Stimulated activated CD4-positive, alpha-beta T cell treated with anti-CD3 and anti-CD28 coated beads, Interleukin-15, amount 100 ng/mL, for 48 hours (primary cell): ENCODE measurements at regions not wholly inside any gene's neighbourhood (a gene's known extent, or its start where the extent isn't known, plus 50 kb on each side); places are given as distances from the start of the nearest gene placed in this dataset.
"Not testable (repeated sequence)": the region's sequence is repeated elsewhere in the genome, so short reads cannot be mapped to it uniquely, and the experiment has no call there.

Experiments
- DNase-seq, 2 donors: peaks; one replicate each; pipeline ENCODE4 v3.0.0-alpha.2; 2020; ENCODE audit warnings: low read depth in 2 of 2

DNA sequence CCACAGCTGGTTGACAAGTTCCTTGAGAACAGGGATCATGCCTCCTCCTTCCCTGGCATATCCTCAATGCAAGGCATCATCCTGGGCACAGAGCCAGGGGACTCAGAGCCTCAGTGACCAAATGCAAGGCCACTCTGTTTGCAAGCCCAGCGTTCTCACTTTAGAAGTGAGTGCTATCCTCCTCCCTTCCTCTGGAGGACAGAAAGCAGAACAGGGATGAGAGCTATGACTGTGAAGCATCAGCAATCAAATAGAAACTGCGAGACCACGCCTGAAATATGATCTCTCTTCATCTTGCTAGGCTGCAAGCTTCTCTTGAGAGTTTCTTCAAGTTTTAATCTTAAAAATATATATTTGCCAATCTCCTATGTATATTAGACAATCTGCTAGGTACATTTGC lies 119.8 kb downstream of the LRATD1 start:
- DNase-seq: no peak

DNA sequence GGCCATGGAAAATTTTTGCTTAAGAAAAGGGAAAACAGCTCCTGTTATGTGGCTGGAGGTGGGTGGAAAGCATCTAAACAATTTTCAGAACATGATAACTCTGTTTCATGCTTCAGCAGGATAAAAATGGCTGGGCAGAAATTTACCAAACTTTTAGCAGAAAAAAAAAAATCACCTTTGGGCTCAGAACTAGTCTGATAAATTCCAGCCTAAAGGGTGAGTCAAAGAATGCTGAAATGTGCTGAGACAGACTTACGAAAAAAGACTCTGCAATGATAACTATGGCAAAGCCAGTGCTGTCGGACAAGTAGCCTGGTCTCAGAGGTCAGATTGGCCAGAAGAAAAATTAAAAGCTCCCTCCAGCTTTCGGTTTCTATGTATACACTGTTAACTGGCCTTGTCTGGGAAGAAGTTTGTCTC lies 123.6 kb downstream of the LRATD1 start:
- no peak for DNase-seq

DNA sequence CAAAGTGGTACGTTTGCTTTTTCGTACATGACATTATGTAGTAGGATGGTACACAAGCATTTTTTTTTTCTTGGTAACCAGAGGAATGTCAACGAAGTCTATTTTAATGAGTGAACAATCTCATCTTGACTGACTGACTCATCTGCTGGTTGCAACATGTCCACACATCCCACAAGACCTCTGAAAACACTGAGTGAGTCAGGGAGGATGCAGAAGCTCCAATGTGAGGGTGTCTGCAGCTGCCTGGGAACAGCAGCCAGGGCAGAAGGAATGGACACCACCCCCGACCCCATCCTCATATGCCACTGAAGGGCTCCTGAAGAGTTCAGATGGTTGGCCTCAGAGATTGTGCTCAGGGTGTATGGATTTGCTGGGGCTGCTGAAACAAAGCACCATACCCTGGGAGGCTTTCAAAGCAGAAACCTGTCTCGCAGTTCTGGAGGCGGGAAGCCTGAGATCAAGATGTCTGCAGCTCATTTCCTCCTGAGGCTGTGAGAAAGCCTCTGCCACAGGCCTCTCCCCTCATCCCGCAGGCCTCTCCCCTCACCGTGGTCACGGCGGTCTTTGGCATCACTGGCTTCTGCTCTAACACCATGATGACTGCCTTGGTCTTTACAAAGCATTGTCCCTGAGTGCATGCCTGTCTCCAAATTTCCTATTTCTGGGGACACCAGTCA lies 124.6 kb downstream of the LRATD1 start:
- no peak for DNase-seq

DNA sequence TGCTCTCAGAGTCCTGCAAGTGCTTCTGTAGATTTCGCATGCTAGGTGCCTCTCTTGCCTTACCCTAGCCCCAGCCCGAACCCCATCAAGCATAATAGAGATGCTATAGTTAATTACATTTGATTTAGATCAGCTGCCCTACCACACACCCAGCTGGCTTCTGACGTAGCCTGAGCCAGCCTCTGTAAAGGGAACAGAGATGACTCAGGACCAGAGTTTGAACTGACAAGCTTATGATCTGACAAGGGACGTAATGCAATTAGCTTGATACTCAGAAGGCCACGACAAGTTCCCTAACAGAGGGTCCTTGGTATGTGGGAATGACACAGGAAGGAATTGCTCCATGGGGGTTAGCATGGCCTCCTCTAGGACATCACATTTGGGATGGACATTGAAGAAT lies 126.6 kb downstream of the LRATD1 start:
- DNase-seq: no peak

DNA sequence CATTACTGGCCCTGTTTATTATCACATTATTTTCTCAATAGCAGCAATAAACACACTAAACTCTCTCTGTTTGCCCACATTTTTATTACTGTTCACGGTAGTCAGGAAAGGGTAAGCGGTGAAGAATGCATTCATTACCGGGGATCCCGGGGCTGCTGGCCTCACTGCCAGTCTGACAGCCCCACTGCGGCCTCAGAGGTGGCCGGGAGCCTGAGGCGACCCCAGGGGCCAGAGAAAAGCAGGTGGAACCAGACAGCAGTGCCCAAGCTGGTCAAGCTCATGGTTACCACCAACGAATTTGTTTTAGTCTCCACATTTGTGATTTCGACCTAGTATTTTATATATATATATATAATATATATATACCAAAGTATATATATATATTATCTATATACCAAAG lies 127.7 kb downstream of the LRATD1 start:
- no peak for DNase-seq

DNA sequence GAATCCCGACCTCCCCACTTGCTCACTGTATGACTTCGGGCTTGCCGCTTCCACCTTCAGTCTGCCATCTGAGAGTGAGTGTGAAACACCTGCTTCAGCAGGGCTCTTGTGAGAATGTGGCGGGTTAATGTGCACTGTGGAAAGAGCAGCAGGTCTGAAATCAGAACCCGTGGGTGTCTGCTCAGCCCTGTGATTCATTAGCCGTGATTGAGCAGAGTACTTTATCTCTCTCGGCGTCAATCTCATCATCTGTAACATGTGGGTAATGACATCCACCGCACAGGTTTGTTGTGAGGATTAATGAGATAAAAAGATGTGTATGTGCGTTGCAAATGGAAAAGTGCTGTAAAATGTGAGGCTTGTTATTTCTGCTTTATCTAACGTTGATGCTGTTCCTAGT lies 128.6 kb downstream of the LRATD1 start:
- no peak for DNase-seq

DNA sequence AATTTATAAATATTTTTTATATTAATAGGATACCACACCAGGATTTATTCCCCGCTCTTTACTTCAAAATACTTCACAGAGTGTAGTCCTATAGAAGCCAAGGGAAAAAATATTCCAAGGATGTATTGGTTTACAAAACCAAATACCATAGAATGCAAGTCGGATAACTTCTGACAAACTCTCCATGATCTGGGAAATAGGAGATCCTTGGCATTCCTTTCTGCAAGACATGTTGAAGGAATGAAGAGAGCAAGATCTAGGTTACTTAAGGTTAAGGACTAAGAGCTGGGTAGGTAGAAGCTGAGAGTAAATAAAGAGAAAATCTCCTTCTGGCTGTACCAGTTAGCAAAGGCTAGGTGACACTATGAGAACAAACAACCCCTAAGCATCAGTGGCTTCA lies 141.2 kb downstream of the LRATD1 start:
- no peak for DNase-seq

DNA sequence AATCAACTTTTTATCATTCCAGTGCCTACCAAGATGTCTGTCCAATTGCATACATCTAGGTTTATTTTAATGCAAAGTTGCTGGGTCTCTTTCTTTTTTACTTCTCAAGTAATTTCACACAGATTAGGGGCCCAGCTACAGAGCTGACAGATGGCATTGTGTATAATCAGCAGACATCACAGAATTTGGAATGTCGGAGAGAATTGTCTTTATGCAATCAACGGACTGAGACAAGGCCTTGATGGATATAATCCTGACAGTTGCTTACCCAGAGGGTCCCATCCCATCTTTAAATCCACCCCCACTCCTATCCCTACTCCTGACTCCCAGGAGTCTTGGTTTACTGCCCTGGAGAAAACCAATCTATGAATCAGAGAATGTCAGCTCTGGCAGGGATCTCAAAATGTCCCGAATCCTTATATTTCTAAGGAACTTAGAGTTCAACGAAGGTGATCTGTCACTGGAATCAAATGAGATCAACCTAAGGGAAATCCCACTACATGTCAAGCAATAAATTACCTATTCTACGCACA lies 142.0 kb downstream of the LRATD1 start:
- no peak for DNase-seq

DNA sequence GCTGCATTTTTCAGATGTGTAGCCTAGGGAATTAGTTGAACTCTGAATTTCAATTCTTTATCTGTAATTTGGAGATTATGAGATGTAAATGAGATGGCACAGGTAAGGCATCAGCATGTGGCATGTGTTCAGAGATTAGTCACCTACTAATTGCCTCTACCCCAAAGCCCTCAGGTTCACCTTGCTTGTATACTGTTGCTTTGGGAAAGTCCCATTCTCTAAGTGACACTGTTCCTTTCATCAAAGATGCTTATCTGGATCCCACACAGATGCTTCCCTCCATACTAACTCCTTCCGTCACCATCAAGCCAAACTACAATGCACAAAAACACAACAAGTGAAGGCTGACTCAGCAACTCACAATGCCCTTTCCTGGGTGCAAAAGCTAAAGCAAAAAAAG lies 143.7 kb downstream of the LRATD1 start:
- no peak for DNase-seq

DNA sequence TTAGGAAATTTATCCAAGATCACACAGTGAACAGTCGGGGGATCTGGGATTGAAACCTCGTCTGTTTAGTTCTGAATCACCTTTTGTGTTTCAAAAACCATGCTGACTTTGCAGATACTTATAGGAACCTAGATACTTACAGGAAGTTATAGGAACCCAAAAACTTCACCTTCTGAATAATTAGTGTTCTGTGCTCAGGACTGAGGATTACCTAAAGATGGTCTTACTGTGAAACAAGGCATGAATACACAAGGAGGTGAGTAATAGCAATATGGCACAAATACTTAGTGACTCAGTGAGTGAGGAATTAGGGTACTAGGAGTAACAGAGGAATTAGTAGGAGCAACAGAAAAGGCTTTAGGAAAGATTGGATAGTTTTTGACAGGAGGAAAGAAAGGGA lies 145.5 kb downstream of the LRATD1 start:
- DNase-seq: no peak

DNA sequence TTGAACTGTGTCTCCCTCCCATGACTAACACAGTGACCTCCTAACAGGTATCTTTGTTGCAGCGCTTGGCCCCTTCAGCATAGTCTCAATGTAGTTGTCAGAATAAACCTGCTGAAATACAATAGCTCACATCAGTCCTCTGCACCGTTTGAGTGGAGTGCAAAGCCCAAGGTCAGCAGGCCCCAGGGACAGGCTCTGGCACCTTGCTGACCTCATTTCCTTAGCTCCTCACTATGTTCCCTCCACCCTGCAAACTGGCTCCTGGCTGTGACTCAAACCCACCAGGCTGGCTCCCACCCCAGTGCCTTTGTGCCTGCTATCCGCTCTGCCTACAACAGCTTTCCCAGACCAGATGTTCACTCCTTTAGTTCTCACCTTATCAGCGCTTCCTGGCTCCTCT lies 146.7 kb downstream of the LRATD1 start:
- DNase-seq: no peak

DNA sequence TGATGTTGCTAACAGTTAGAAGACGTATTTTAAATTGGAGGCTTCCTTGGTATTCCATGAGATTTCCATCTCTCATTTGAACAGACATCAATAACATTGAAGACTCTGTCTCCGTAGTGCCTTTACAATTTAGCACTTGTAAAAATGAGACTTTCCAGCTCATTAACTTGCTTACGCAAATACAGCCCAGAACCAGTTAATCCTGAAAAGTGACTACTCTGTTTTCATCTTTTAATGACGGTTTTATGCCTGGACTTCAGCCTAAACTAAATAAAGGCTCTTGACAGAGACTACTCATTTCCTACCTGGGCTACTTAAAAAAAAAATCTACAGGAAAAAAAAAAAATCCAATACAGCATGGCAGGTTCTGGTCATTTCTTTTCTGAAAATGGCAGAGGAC lies 148.6 kb downstream of the LRATD1 start:
- DNase-seq: no peak

DNA sequence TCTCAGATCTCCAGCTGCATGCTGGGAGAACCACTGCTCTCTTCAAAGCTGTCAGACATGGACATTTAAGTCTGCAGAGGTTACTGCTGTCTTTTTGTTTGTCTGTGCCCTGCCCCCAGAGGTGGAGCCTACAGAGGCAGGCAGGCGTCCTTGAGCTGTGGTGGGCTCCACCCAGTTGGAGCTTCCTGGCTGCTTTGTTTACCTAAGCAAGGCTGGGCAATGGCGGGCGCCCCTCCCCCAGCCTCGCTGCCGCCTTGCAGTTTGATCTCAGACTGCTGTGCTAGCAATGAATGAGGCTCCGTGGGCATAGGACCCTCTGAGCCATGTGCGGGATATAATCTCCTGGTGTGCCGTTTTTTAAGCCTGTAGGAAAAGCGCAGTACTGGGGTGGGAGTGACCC lies 156.3 kb downstream of the LRATD1 start:
- DNase-seq: not testable (repeated sequence)

DNA sequence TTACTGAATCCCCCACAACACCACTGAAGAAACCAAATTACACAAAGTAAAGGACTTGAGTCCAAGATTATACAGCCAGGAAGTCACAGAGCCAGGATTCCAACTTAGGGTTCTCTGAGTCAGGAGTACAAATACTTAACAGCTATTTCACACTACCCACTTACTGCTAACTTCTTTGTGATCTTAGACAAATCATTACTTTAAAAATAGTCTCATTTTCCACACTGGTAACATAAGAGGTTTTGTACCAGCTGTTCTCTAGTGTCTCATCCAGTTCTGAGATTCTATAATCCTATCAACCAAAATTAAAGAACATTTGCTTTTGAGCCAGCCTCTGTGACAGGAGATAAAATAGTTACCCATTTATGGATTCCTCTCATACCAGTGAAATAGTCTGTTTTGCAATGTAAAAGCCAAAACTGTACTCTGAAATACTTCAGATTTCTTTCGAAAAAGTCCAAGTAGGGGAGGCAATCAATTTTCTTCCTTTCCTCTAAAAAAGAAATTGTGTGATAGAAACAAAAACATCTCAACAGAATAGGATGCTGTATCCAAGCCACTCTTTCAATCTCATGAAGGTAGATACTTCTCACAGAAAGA lies 157.6 kb downstream of the LRATD1 start:
- DNase-seq: no peak

DNA sequence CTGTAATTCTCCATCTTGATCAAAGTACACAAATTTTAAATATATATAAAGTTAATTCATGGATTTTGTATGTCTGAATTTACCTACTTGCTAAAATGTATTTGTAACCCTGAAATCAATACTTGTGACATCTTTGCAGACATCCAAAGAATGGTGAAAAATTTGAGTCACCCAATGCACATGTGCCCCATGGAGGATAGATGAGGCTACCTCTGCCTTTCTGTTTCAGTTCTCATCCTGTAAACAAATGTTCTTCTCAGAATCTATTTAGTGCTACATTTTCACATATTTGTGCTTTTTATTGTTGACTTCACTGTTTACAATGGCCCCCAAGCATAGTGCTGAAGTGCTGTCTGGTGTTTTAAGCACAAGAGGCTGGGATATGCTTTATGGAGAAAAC lies 171.5 kb downstream of the LRATD1 start:
- DNase-seq: no peak

DNA sequence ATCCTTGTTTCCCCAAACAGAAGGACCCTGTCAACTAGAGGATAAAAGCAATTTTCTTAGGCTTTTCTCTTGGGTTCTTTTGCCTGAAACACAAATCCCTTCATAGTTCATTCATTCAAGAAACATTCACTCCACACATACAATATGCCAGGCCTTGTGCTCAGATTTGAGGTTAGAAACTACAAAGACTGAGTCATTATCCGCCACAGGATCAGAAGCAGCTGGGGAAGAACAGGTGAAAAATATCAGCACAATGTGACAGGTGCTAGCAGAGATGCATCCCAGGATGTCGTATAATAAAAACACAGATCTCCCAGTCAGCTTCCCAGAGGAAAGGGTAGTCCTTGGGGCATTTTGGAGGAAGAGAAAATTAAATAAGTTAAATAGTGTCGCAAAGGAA lies 172.4 kb downstream of the LRATD1 start:
- no peak for DNase-seq

DNA sequence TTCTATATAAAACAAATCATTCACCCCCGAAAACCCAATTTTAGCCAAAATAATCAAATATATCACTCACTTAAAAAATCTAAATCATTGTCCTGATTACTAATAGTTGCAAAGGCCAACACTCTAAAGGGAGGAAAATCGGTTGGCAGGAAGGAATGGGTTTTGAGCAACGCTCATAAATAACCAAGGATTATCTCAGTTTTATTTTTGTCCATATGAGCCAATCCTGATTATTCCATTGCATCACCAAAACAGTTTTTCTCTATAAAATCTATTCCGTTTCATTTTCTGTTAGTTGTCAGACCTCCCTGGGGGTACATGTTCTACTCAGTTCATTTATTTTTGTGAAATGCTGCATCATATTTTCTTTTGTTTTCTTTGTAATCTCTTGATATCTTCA lies 174.1 kb downstream of the LRATD1 start:
- DNase-seq: no peak

DNA sequence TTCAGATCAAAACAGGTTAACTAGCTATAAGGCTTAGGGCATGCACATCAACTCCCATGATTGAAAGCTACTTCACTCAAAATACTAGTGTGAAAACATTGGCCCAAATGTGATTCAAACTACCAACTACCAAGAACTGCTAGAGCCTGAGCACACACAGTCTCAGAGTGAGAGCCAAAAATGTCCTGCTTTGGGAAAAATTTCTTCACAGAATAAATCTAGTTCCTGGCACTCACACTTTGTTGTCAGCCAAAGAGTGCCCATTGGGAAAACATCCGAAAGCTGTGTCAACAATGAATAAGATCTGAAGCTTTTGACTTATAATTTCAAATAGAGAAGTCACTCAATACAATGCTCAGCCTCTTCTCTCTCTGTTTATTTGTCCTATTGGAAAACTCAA lies 182.7 kb downstream of the LRATD1 start:
- DNase-seq: no peak

DNA sequence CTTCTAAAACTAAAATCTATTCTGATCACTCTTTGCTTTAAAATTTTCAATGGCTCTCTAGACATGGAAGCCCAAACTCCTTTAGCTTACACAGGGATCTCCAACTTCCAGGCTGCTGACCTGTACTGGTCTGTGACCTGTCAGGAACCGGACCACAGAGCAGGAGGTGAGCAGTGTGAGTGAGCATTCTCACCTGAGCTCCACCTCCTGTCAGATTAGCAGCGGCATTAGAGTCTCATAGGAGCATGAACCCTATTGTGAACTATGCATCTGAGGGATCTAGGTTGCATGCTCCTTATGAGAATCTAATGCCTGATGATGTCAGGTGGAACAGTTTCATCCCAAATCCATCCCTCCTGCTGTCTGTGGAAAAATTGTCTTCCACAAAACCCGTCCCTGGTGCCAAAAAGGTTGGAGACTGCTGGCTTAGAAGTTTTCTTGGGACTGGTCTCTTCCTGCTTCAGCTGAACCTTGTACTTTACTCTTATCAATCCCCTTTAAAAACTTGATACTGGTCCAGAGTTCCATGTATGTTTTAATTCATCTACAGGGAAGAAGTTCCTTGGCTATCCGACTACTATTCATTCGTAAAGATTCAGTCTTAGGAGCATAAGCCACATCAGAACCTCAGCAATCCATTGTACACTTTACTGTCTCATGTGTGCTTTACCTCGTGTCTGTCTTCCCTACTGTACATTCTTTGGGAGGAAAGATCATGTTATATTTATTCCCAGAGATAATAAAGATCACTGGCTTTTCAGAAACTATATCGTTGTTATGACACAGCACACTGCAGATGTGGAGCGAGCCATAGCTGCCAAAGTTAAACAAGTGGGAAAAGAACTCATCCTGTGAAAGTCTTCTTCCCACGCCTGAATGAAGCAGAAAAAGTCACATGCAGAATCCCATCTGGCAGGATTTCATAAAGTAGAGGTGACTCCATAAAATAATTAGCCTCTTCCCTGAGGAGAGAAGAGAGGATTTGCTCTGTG lies 183.8 kb downstream of the LRATD1 start:
- DNase-seq: no peak

DNA sequence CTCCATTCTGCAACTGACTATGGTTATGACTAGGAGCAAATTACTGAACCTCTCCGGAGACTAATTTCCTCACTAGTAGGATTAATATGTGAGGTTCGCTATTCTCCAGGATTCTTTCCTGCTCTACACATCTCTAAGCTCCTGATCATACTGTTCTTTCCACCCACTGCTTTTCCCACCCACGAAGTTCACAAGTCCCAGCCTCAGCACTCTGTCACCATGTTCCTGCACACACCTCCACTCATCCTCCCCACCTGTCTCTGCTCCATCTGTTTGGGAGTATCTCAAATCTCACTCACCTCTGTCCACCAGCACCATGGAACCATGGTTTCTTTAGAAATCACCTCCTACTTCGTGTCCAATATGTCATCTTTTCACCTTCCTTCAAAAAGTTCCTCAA lies 185.3 kb downstream of the LRATD1 start:
- DNase-seq: no peak

DNA sequence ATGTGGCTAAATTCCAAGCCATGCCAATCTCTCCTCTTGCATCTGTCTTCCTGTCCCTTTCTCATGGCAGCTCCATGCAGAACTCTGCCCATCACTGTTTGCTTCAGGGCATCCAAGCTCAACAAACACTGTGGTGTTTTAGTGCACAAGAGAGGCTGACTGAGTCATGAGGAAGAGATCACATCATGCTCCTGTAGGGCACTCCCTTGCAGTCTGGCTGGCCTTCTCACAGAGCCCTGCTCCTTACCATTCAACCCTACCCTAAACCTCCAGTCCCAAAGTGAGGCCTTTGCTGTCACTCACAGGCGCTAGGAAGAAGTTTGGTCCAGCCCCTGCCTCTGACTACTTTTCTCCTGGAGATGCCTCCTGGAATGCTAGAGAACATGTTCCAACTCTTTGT lies 194.0 kb downstream of the LRATD1 start:
- DNase-seq: no peak

DNA sequence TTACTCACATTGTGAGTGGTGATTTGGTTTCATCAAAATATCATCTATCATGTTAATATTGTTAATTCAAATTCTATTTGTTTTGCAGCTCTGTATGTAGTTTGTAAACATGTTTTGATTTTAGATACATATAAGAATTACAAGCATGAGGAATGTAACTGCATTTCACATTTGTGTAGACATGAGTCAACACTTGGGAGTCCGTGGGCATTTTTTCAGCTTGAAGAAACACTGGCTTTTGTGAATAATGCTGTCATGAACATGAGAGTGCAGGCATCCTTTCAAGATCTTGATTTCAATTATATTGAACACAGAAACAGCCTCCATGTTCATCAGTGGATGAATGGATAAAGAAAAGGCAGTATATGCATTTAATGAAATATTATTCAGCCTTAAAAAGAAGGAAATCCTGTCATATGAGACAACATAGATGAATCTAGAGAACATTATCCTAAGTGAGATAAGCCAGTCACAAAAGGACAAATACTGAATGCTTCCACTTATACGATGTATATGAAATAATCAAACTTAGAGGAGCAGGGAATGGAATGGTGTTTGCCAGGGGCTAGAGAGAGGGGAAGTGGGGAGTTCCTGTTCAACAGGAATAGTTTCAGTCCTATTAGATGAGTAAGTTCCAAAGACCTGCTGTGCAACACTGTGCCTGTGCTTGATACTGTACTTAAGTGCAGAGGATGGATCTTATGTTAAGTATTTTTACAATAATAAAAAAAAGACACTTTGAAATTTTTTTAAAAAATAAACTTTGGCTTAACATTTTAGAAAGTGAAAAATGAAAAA lies 194.9 kb downstream of the LRATD1 start:
- DNase-seq: no peak
